Heart right ventricle (tissue), 16 donors: ENCODE measurements at regions not wholly inside any gene's neighbourhood (a gene's known extent, or its start where the extent isn't known, plus 50 kb on each side); places are given as distances from the start of the nearest gene placed in this dataset.

Experiments used
- ATAC-seq, 8 donors: fragments of 200-7000 bp; cut with Tn5 transposase; one replicate each; pipeline ENCODE4 v1.9.1; 2020; ENCODE audit warnings: mild to moderate bottlenecking in 8 of 8, moderate library complexity in 8 of 8, moderate number of reproducible peaks in 1 of 8
- DNase-seq, 2 donors: peaks; one replicate each; pipeline ENCODE4 v3.0.0-alpha.2; 2020
- H3K27ac ChIP-seq, 10 donors: fragments of 200-600 bp; sonication (generic) in 2 of 10; one replicate each; pipeline versions ENCODE4 v1.5.0 to v1.8.0; 2020 to 2022; ENCODE audit warnings: mild to moderate bottlenecking in 3 of 10
- H3K27me3 ChIP-seq, 7 donors: fragments of 200-600 bp; one replicate each; pipeline ENCODE4 v1.8.0; 2021 to 2022; ENCODE audit warnings: mild to moderate bottlenecking in 2 of 7
- H3K36me3 ChIP-seq, 9 donors: fragments of 200-600 bp; sonication (generic) in 1 of 9; one replicate each; pipeline versions ENCODE4 v1.5.0 to v1.8.0; 2020 to 2022; ENCODE audit warnings: mild to moderate bottlenecking in 2 of 9
- H3K4me1 ChIP-seq, 9 donors: fragments of 200-600 bp; sonication (generic) in 1 of 9; one replicate each; pipeline versions ENCODE4 v1.5.0 to v1.8.0; 2020 to 2022; ENCODE audit warnings: mild to moderate bottlenecking in 4 of 9
- H3K4me3 ChIP-seq, 10 donors: fragments of 200-600 bp; sonication (generic) in 2 of 10; one replicate each; pipeline versions ENCODE4 v1.5.0 to v1.8.0; 2020 to 2022; ENCODE audit warnings: mild to moderate bottlenecking in 7 of 10, moderate library complexity in 2 of 10
- H3K9me3 ChIP-seq, 11 donors: fragments of 200-600 bp in 10 of 11; sonication (generic) in 2 of 11; one replicate each; pipeline versions ENCODE4 v1.5.0 to v1.8.0; 2013 to 2022; ENCODE audit warnings: mild to moderate bottlenecking in 2 of 11, control low read depth in 1 of 11, moderate library complexity in 1 of 11
- WGBS, 2 donors: extraction: QIAGEN DNeasy Blood & Tissue Kit; methylation state at CpG; one replicate each; pipeline ENCODE4 v1.1.7; 2013; ENCODE audit warnings: inconsistent platforms in 1 of 2; 5-methylcytosine and 5-hydroxymethylcytosine counted together
- intact Hi-C, 10 donors: fragments of 100-400 bp; cut with DNase I; formaldehyde crosslinking; loops; one replicate each; pipeline versions ENCODE4 v1.11.1 to v1.14.2; 2022
- TF ChIP-seq, protein P1 (sequence below), 9 donors: fragments of 200-600 bp; sonication (generic) in 2 of 9; IDR thresholded peaks; one replicate each; pipeline versions ENCODE4 v1.5.0 to v1.8.0; 2021 to 2022; ENCODE audit warnings: antibody characterized with exemption in 9 of 9, mild to moderate bottlenecking in 5 of 9, moderate library complexity in 1 of 9
- donor health status: Arrhythmogenic right ventricular cardiomyopathy.
- donor health status: ischemic (EF 13 %, LVEDD 7.1; RV severe dilation, severe dysfunction).
- donor health status: healthy with polysubstance abuse.
- donor health status: DM: no; HTN: yes; CAD: no.
- donor health status: DM: no; HTN: no; CAD: no.
- donor health status: ischemic (EF 25% LVEDD 6.9; RV normal size, moderate dysfunction).
- donor health status: ischemic (EF 25% LVEDD 5.7; RV mildly dilated, moderate dysfunction).
- donor health status: healthy.
- donor health status: DM: yes; HTN: yes; CAD: no.
- donor health status: Ischemic cardiomyopathy.
- donor health status: ischemic (EF 35%, LVEDD 5.7; RV mildly dilated, moderate dysfunction).
- donor health status: nonischemic (EF 11% LVEDD 7.7; RV severe dilation, severe dysfunction).
- donor health status: DM: yes; HTN: yes; CAD: no.
- donor health status: PGD.
- donor health status: ischemic (EF 29% LVEDD 5.4; RV normal size, mild dysfunction).
- donor health status: nonischemic (EF 23%, LVEDD 6.1; RV moderate dilation, normal function).

DNA sequence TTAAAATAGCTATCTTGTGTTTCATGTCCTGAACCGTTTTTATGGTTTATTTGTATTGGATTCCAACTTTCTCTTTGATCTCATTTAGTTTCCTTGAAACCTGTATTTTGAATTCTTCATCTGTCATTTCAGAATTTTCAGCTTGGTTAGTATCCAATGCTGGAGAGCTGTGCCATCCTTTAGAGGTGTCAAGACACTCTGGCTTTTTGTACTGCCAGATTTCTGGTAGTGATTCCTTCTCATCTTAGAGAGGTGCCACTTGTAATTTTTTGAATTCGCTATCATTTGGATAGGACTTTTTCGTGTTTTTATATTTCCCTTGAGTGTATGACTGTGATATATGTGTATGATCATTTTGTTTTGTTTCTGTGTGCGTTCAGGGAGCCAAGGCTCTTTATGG lies 591.4 kb downstream of the ADCYAP1 start:
- no peak for ATAC-seq

DNA sequence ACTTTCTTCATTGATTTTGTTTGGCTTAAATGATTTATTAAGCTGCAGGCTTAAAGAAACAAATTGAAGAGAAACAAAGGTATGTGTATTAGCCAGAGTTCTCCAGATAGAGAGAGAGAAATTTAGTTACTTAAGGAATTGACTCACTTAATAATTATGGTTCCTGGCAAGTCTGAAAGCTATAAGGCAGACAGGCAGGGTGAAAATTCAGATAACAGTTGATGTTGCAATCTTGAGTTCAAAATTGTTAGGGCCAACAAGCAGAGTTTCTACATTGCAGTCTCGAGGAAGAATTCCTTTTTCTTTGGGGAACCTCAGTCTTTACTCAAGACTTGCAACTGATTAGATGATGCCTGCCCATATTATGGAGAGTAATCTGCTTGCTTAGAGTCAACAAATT lies 593.5 kb downstream of the ADCYAP1 start:
- intact Hi-C loops: no loop called here

More for the DNA sequence above, 591.4 kb downstream of the ADCYAP1 start:
- Histone ChIP-seq H3K9me3 (peaks cover 0 to 25% (median 0%) of the 10 kb centered on the region in 11 donors), H3K36me3 (no peaks in the 10 kb centered on the region), H3K27ac (no peak overlapping the region), H3K4me3 (no peak overlapping the region), H3K4me1 (no peaks in the 10 kb centered on the region), H3K27me3 (no peaks in the 10 kb centered on the region)
- TF ChIP-seq, protein P1, sequence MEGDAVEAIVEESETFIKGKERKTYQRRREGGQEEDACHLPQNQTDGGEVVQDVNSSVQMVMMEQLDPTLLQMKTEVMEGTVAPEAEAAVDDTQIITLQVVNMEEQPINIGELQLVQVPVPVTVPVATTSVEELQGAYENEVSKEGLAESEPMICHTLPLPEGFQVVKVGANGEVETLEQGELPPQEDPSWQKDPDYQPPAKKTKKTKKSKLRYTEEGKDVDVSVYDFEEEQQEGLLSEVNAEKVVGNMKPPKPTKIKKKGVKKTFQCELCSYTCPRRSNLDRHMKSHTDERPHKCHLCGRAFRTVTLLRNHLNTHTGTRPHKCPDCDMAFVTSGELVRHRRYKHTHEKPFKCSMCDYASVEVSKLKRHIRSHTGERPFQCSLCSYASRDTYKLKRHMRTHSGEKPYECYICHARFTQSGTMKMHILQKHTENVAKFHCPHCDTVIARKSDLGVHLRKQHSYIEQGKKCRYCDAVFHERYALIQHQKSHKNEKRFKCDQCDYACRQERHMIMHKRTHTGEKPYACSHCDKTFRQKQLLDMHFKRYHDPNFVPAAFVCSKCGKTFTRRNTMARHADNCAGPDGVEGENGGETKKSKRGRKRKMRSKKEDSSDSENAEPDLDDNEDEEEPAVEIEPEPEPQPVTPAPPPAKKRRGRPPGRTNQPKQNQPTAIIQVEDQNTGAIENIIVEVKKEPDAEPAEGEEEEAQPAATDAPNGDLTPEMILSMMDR (IDR thresholded peaks at IDR 0.05): no peak
- no peak for DNase-seq
- intact Hi-C loops: no loop called here
- WGBS, 2 donors: 75 to 80% methylated on average over 4 of the region's 4 CpGs

DNA sequence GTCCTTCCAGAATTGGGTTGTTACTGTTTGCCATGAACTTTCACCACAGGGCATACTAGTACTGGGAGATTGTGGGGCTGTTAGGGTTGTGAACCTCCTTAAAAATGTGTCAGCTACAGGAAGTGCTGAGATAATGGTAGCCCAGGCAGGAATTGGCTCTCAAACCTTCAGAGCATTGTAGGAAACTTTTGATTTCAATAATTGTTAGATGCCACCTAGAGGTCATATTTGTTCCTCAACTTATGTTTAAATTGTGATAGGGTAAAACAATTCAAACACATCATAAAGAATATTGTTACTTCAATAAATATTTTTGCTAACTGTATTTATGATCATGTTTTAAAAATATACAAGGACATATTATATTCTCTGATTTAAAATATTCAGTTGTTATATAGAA lies 594.6 kb downstream of the ADCYAP1 start:
- no peak overlapping the region for H3K27ac ChIP-seq
- DNase-seq: no peak
- TF ChIP-seq, protein P1 (IDR thresholded peaks at IDR 0.05): peak in 1 of 9 donors; percentile 11
- intact Hi-C loops: no loop called here
- H3K27me3 ChIP-seq: no peaks in the 10 kb centered on the region
- H3K4me1 ChIP-seq: no peaks in the 10 kb centered on the region
- ATAC-seq: no peak
- no peaks in the 10 kb centered on the region for H3K36me3 ChIP-seq
- H3K4me3 ChIP-seq: no peak overlapping the region
- peaks cover 0 to 24% (median 0%) of the 10 kb centered on the region in 11 donors for H3K9me3 ChIP-seq

More for the DNA sequence above, 593.5 kb downstream of the ADCYAP1 start:
- no peaks in the 10 kb centered on the region for H3K4me1 ChIP-seq
- H3K36me3 ChIP-seq: no peaks in the 10 kb centered on the region
- no peak overlapping the region for H3K27ac ChIP-seq
- H3K27me3 ChIP-seq: no peaks in the 10 kb centered on the region
- no peak for DNase-seq
- peaks cover 0 to 25% (median 0%) of the 10 kb centered on the region in 11 donors for H3K9me3 ChIP-seq
- no peak overlapping the region for H3K4me3 ChIP-seq
- 54 to 65% methylated on average over 1 of the region's 1 CpG for WGBS, 2 donors
- no peak for ATAC-seq
- TF ChIP-seq, protein P1 (IDR thresholded peaks at IDR 0.05): no peak

DNA sequence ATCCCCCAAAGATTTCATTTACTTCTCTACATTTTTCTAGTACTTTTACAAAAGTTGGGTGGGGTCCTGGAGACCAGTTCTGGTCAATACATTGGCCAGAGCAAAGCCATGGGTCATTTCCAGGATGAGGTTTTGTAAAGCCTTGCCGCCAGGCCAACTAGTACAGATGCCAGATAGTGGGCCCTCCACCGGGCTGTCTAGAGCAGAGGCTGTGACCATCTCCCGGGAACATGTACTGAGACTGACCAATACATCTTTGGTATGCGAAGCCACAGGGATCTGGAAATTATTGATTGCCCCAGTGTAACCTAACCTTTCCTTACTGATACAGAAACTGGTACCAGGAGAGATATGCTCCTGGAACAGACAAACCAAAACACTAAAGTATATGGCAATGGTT lies 599.2 kb downstream of the ADCYAP1 start:
- Histone ChIP-seq H3K4me1 (no peaks in the 10 kb centered on the region), H3K36me3 (no peaks in the 10 kb centered on the region), H3K27ac (no peak overlapping the region), H3K27me3 (no peaks in the 10 kb centered on the region), H3K9me3 (no peaks in the 10 kb centered on the region), H3K4me3 (no peak overlapping the region)
- TF ChIP-seq, protein P1 (IDR thresholded peaks at IDR 0.05): no peak
- no peak for DNase-seq
- WGBS, 2 donors: 75 to 83% methylated on average over 4 of the region's 4 CpGs
- ATAC-seq: no peak
- intact Hi-C loops: no loop called here
